ENCODE measurements at regions not wholly inside any gene's neighbourhood (a gene's known extent, or its start where the extent isn't known, plus 50 kb on each side); places are given as distances from the start of the nearest gene placed in this dataset.

DNA sequence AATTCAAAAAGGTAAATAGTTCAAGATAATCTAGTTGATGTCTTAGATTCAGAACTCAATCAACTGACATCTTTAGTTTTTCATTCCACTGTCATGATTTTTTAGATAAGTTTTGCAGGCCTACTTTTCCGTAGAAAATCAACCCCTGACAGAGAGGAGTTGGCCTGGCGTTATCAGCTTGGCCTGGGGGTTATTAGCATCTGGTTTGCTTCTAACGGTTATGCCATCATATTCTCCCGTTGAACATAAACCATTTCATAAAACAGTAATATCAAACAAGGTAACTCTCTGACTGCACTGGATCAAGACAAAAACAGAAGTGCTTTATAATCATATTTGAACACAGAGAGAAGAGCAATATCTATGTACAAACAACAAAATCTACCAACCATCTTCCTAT is 130.8 kb upstream of the PCDH20 start:
- TF ChIP-seq EZH2 (IDR thresholded peaks at IDR 0.05) (no peak), POLR2AphosphoS5 (IDR thresholded peaks at IDR 0.05; ENCODE audit: borderline replicate concordance, low read depth, low read length) (no peak)
